SK-N-SH treated with all-trans-retinoic acid at 6 μM for 48 hours (cell line): ENCODE measurements at regions not wholly inside any gene's neighbourhood (a gene's known extent, or its start where the extent isn't known, plus 50 kb on each side); places are given as distances from the start of the nearest gene placed in this dataset.

Experiments used
- ARNTL ChIP-seq: fragments of 450-650 bp; formaldehyde crosslinking; IDR thresholded peaks from 2 replicates; pipeline ENCODE4 v1.5.0; 2020; ENCODE audit warnings: low read depth, mild to moderate bottlenecking, moderate library complexity, borderline replicate concordance
- BACH2 ChIP-seq: fragments of 250-450 bp; sonication (Bioruptor Pico); IDR thresholded peaks from 2 replicates; pipeline ENCODE4 v1.9.0; 2021; ENCODE audit warnings: mild to moderate bottlenecking, borderline replicate concordance
- ESRRG ChIP-seq: fragments of 250-450 bp; sonication (Bioruptor Pico); IDR thresholded peaks from 2 replicates; pipeline ENCODE4 v1.6.1; 2021; ENCODE audit warnings: mild to moderate bottlenecking
- GLIS3 ChIP-seq: fragments of 250-450 bp; sonication (Bioruptor Pico); IDR thresholded peaks from 2 replicates; pipeline ENCODE4 v1.5.0; 2020; ENCODE audit warnings: mild to moderate bottlenecking, moderate library complexity
- ISL1 ChIP-seq: fragments of 250-450 bp; sonication (Bioruptor Pico); IDR thresholded peaks from 2 replicates; pipeline ENCODE4 v2.1.2; 2022; ENCODE audit warnings: mild to moderate bottlenecking, moderate library complexity
- OSR1 ChIP-seq: fragments of 250-450 bp; sonication (Bioruptor Pico); IDR thresholded peaks from 2 replicates; pipeline ENCODE4 v1.8.0; 2022; ENCODE audit warnings: moderate library complexity, mild to moderate bottlenecking, inconsistent platforms
- RARB ChIP-seq: fragments of 250-450 bp; sonication (Bioruptor Pico); IDR thresholded peaks from 2 replicates; pipeline ENCODE4 v1.8.0; 2021; ENCODE audit warnings: mild to moderate bottlenecking, moderate library complexity
- ZC3H10 ChIP-seq: fragments of 250-450 bp; sonication (Bioruptor Pico); IDR thresholded peaks from 2 replicates; pipeline ENCODE4 v1.5.1; 2021; ENCODE audit warnings: mild to moderate bottlenecking, moderate library complexity
- ZFP3 ChIP-seq: fragments of 250-450 bp; sonication (Bioruptor Pico); IDR thresholded peaks from 2 replicates; pipeline ENCODE4 v1.5.0; 2020; ENCODE audit warnings: mild to moderate bottlenecking, moderate library complexity
- ZFP30 ChIP-seq: fragments of 450-650 bp; formaldehyde crosslinking; IDR thresholded peaks from 2 replicates; pipeline ENCODE4 v1.5.0; 2022; ENCODE audit warnings: mild to moderate bottlenecking, moderate library complexity
- ZNF70 ChIP-seq: fragments of 450-650 bp; formaldehyde crosslinking; IDR thresholded peaks from 2 replicates; pipeline ENCODE4 v1.5.0; 2020; ENCODE audit warnings: mild to moderate bottlenecking, moderate library complexity
- TF ChIP-seq, protein P1 (sequence below): fragments of 250-450 bp; sonication (Bioruptor Pico); IDR thresholded peaks from 2 replicates; pipeline ENCODE4 v1.8.0; 2020; ENCODE audit warnings: mild to moderate bottlenecking, moderate library complexity, borderline replicate concordance
- TF ChIP-seq, protein P2 (sequence below): fragments of 250-450 bp; sonication (Bioruptor Pico); IDR thresholded peaks from 2 replicates; pipeline ENCODE4 v1.5.0; 2020; ENCODE audit warnings: mild to moderate bottlenecking, moderate library complexity

DNA sequence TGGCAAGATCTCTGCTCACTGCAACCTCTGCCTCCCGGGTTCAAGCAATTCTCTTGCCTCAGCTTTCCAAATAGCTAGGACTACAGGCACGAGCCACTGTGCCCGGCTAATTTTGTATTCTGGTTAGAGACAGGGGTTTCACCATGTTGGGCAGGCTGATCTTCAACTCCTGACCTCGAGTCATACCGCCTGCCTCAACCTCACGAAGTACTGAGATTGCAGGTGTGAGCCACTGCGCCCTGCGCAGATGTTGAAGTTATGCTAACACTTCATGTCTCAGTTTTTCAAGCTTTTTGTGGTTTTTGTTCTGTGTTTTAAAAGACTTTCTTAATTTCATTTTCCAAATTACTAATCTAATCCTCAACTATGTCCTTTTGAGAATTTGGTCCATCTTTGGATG lies 154.4 kb upstream of the TLL1 start:
- TF ChIP-seq ARNTL (CRISPR knock-in tag) (no peak), ZC3H10 (CRISPR knock-in tag) (no peak), ZFP30 (CRISPR knock-in tag) (no peak), ISL1 (CRISPR knock-in tag) (no peak), BACH2 (CRISPR knock-in tag) (no peak), GLIS3 (CRISPR knock-in tag) (no peak), RARB (CRISPR knock-in tag) (no peak), ESRRG (CRISPR knock-in tag) (no peak), OSR1 (CRISPR knock-in tag) (no peak), ZFP3 (CRISPR knock-in tag) (no peak), ZNF70 (CRISPR knock-in tag) (no peak)
- TF ChIP-seq, protein P1, sequence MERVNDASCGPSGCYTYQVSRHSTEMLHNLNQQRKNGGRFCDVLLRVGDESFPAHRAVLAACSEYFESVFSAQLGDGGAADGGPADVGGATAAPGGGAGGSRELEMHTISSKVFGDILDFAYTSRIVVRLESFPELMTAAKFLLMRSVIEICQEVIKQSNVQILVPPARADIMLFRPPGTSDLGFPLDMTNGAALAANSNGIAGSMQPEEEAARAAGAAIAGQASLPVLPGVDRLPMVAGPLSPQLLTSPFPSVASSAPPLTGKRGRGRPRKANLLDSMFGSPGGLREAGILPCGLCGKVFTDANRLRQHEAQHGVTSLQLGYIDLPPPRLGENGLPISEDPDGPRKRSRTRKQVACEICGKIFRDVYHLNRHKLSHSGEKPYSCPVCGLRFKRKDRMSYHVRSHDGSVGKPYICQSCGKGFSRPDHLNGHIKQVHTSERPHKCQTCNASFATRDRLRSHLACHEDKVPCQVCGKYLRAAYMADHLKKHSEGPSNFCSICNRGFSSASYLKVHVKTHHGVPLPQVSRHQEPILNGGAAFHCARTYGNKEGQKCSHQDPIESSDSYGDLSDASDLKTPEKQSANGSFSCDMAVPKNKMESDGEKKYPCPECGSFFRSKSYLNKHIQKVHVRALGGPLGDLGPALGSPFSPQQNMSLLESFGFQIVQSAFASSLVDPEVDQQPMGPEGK (CRISPR knock-in tag): no peak
- TF ChIP-seq, protein P2, sequence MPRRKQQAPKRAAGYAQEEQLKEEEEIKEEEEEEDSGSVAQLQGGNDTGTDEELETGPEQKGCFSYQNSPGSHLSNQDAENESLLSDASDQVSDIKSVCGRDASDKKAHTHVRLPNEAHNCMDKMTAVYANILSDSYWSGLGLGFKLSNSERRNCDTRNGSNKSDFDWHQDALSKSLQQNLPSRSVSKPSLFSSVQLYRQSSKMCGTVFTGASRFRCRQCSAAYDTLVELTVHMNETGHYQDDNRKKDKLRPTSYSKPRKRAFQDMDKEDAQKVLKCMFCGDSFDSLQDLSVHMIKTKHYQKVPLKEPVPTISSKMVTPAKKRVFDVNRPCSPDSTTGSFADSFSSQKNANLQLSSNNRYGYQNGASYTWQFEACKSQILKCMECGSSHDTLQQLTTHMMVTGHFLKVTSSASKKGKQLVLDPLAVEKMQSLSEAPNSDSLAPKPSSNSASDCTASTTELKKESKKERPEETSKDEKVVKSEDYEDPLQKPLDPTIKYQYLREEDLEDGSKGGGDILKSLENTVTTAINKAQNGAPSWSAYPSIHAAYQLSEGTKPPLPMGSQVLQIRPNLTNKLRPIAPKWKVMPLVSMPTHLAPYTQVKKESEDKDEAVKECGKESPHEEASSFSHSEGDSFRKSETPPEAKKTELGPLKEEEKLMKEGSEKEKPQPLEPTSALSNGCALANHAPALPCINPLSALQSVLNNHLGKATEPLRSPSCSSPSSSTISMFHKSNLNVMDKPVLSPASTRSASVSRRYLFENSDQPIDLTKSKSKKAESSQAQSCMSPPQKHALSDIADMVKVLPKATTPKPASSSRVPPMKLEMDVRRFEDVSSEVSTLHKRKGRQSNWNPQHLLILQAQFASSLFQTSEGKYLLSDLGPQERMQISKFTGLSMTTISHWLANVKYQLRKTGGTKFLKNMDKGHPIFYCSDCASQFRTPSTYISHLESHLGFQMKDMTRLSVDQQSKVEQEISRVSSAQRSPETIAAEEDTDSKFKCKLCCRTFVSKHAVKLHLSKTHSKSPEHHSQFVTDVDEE (CRISPR knock-in tag): no peak
